ENCODE measurements at regions not wholly inside any gene's neighbourhood (a gene's known extent, or its start where the extent isn't known, plus 50 kb on each side); places are given as distances from the start of the nearest gene placed in this dataset.
A peak's percentile ranks its signal among the peaks of the same experiment; 100 is the strongest.

DNA sequence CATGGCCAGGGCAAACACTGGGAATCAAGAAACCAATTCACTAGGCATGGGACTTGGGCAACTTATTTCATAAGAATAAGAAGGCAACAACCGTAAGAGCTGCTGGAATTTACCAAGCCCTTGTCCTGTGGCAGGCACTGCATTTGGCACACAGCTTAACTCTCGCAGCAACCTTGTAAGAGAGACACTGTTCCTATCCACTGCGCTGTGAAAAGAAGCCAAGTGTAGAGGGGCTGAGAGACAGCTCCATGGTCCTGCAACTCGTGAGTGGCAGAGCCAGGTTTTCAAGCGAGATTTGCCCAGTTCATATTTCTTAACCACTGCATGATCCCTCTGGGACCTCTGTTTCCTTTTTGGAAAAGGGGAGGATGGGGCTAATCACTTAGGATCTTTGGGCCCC lies 129.3 kb upstream of the STC2 start:
- Histone ChIP-seq H3K36me3 (ENCODE audit: insufficient read depth, low read length) (no peaks in the 10 kb centered on the region), H3K4me3 (ENCODE audit: low read length) (peak overlapping the region; percentile 14), H3K27me3 (ENCODE audit: control insufficient read depth, insufficient read depth, low read length) (no peaks in the 10 kb centered on the region), H3K9ac (ENCODE audit: low read depth, low read length) (peak overlapping the region; percentile 81), H3K4me1 (ENCODE audit: control insufficient read depth, insufficient read depth, low read length) (peaks cover 68% of the 10 kb centered on the region), H3K4me2 (ENCODE audit: low read length) (peak overlapping the region; percentile 54), H3K9me3 (replicated peaks; ENCODE audit: low read length) (no peaks in the 10 kb centered on the region)

DNA sequence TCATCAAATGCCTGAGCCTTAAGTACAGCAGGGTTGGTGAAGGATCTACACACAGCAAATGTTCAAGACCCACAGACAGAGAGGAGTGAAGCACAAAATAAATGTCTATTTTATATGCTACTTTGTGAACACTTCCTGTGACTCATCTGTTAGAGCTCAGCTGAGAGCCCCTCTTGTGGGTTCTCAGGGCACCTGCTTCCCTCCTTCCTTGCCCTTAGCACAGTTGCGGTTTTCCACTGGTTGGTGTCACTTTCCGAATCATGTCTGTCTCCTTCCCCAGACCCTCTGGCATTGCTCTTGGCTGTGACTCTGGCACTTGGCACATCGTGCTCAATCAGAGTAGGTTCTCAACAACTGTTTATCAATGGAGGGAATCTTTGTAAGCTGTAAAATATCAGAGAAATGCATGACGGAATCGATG lies 128.5 kb upstream of the STC2 start:
- Histone ChIP-seq H3K9me3 (replicated peaks; ENCODE audit: low read length) (no peaks in the 10 kb centered on the region), H3K4me2 (ENCODE audit: low read length) (peak overlapping the region; percentile 54), H3K9ac (ENCODE audit: low read depth, low read length) (peak overlapping the region; percentile 81), H3K27me3 (ENCODE audit: control insufficient read depth, insufficient read depth, low read length) (no peaks in the 10 kb centered on the region), H3K4me3 (ENCODE audit: low read length) (peak overlapping the region; percentile 14), H3K36me3 (ENCODE audit: insufficient read depth, low read length) (no peaks in the 10 kb centered on the region), H3K4me1 (ENCODE audit: control insufficient read depth, insufficient read depth, low read length) (peaks cover 75% of the 10 kb centered on the region)

- H3K9ac ChIP-seq (ENCODE audit: low read depth, low read length), result peak overlapping the region; percentile 81
- no peaks in the 10 kb centered on the region for H3K27me3 ChIP-seq (ENCODE audit: control insufficient read depth, insufficient read depth, low read length)
- H3K4me1 ChIP-seq (ENCODE audit: control insufficient read depth, insufficient read depth, low read length), result peaks cover 81% of the 10 kb centered on the region
- peak overlapping the region; percentile 31 for H3K4me2 ChIP-seq (ENCODE audit: low read length)
- no peaks in the 10 kb centered on the region for H3K9me3 ChIP-seq (replicated peaks; ENCODE audit: low read length)
- H3K36me3 ChIP-seq (ENCODE audit: insufficient read depth, low read length), result no peaks in the 10 kb centered on the region
- no peak overlapping the region for H3K4me3 ChIP-seq (ENCODE audit: low read length)
Observed at GRCh38 chr5:173456181-173456580, 128.0 kb upstream of the STC2 start.

- Histone ChIP-seq H3K36me3 (ENCODE audit: insufficient read depth, low read length) (no peaks in the 10 kb centered on the region), H3K9ac (ENCODE audit: low read depth, low read length) (peak overlapping the region; percentile 81), H3K4me1 (ENCODE audit: control insufficient read depth, insufficient read depth, low read length) (peaks cover 85% of the 10 kb centered on the region), H3K9me3 (replicated peaks; ENCODE audit: low read length) (no peaks in the 10 kb centered on the region), H3K4me3 (ENCODE audit: low read length) (no peak overlapping the region), H3K4me2 (ENCODE audit: low read length) (peak overlapping the region; percentile 31), H3K27me3 (ENCODE audit: control insufficient read depth, insufficient read depth, low read length) (no peaks in the 10 kb centered on the region)
Observed at GRCh38 chr5:173455599-173455957, 127.4 kb upstream of the STC2 start.

DNA sequence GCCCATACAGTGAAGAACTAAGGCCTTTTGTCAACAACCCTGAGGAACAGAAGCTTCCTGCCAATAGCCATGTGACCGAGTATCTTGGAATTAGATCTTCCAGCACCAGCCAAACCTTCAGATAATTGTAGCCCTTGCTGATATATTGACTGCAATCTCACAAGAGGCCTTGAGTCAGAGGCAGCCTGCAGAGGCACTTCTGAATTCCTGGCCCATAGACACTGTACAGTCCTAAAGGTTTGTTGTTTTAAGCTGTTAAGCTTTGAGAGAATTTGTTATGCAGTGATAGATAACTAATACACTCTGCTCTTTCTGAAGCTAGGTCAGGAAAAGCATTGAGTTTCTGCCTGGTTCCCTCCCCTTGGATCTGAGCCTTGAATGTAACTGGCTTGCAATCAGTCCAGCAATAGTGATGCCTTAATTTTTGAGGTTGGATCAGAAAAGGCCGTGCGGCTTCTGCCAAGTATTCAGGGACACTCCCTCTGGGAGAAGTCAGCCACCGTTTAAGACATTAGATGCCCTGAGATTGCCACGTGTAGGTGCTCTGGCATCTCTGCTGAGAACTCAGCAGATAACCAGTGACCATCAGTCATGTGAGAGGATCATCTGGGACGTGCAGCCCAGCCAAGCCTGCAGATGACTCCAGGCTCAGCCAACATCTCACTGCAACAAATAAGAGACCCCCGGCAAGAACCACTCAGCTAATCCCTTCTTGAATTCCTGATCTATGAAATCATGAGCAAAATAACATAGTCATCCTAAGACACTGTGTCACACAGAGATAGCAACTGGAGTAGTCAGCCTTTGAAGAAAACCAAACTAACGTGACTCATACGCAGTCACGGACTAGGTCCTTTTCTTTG lies 126.8 kb upstream of the STC2 start:
- Histone ChIP-seq H3K9me3 (replicated peaks; ENCODE audit: low read length) (no peaks in the 10 kb centered on the region), H3K27me3 (ENCODE audit: control insufficient read depth, insufficient read depth, low read length) (no peaks in the 10 kb centered on the region), H3K4me1 (ENCODE audit: control insufficient read depth, insufficient read depth, low read length) (peaks cover 85% of the 10 kb centered on the region), H3K36me3 (ENCODE audit: insufficient read depth, low read length) (no peaks in the 10 kb centered on the region), H3K4me3 (ENCODE audit: low read length) (peak overlapping the region; percentile 24), H3K9ac (ENCODE audit: low read depth, low read length) (peak overlapping the region; percentile 86), H3K4me2 (ENCODE audit: low read length) (peak overlapping the region; percentile 52)

DNA sequence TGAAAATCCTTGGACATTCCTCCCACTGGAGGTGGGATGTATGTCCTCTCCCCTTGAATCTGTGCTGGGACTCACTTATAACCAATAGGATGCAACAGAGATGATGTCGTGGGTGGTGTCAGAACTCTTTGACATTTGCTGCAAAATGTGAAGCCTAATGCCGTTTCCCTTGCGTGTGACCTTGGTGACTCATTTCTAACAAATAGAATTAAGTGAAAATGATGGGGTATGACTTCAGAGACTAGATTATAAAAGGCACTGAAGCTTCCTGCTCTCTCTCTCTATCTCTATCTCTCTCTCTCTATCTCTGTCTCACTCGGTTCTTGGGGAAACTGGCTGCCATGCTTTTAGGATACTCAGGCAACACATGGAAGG lies 126.1 kb upstream of the STC2 start:
- no peaks in the 10 kb centered on the region for H3K27me3 ChIP-seq (ENCODE audit: control insufficient read depth, insufficient read depth, low read length)
- H3K9ac ChIP-seq (ENCODE audit: low read depth, low read length), result peak overlapping the region; percentile 86
- H3K4me2 ChIP-seq (ENCODE audit: low read length), result peak overlapping the region; percentile 52
- peaks cover 80% of the 10 kb centered on the region for H3K4me1 ChIP-seq (ENCODE audit: control insufficient read depth, insufficient read depth, low read length)
- H3K36me3 ChIP-seq (ENCODE audit: insufficient read depth, low read length), result no peaks in the 10 kb centered on the region
- no peaks in the 10 kb centered on the region for H3K9me3 ChIP-seq (replicated peaks; ENCODE audit: low read length)
- peak overlapping the region; percentile 24 for H3K4me3 ChIP-seq (ENCODE audit: low read length)

- Histone ChIP-seq H3K9me3 (replicated peaks; ENCODE audit: low read length) (no peaks in the 10 kb centered on the region), H3K4me2 (ENCODE audit: low read length) (no peak overlapping the region), H3K4me3 (ENCODE audit: low read length) (no peak overlapping the region), H3K9ac (ENCODE audit: low read depth, low read length) (peak overlapping the region; percentile 86), H3K27me3 (ENCODE audit: control insufficient read depth, insufficient read depth, low read length) (no peaks in the 10 kb centered on the region), H3K36me3 (ENCODE audit: insufficient read depth, low read length) (no peaks in the 10 kb centered on the region), H3K4me1 (ENCODE audit: control insufficient read depth, insufficient read depth, low read length) (peaks cover 70% of the 10 kb centered on the region)
Observed at GRCh38 chr5:173453167-173453566, 125.0 kb upstream of the STC2 start.

- Histone ChIP-seq H3K9ac (ENCODE audit: low read depth, low read length) (peak overlapping the region; percentile 86), H3K4me3 (ENCODE audit: low read length) (no peak overlapping the region), H3K36me3 (ENCODE audit: insufficient read depth, low read length) (no peaks in the 10 kb centered on the region), H3K9me3 (replicated peaks; ENCODE audit: low read length) (no peaks in the 10 kb centered on the region), H3K4me2 (ENCODE audit: low read length) (no peak overlapping the region), H3K27me3 (ENCODE audit: control insufficient read depth, insufficient read depth, low read length) (no peaks in the 10 kb centered on the region), H3K4me1 (ENCODE audit: control insufficient read depth, insufficient read depth, low read length) (peaks cover 61% of the 10 kb centered on the region)
Observed at GRCh38 chr5:173452119-173452905, 124.1 kb upstream of the STC2 start.

DNA sequence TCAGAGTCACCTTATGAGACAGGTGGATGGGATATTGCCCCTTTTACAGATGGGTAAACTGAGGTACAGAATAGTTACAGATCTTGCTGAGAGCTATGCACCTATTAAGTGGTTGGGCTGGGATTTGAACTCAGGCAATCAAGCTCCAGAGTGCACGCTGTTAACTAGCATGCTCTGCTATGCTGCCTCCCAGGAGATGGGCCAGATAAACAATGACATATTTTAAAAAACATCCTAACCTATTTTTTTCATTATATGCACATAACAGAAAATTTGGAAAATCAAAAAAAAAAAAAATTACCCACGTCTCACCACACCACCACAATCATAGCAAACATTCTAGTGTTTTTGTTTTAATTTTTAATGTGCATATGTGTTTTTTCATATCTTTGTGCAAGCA lies 123.4 kb upstream of the STC2 start:
- Histone ChIP-seq H3K27me3 (ENCODE audit: control insufficient read depth, insufficient read depth, low read length) (no peaks in the 10 kb centered on the region), H3K36me3 (ENCODE audit: insufficient read depth, low read length) (no peaks in the 10 kb centered on the region), H3K4me1 (ENCODE audit: control insufficient read depth, insufficient read depth, low read length) (peaks cover 55% of the 10 kb centered on the region), H3K9me3 (replicated peaks; ENCODE audit: low read length) (no peaks in the 10 kb centered on the region), H3K4me2 (ENCODE audit: low read length) (no peak overlapping the region), H3K4me3 (ENCODE audit: low read length) (no peak overlapping the region), H3K9ac (ENCODE audit: low read depth, low read length) (peak overlapping the region; percentile 86)

DNA sequence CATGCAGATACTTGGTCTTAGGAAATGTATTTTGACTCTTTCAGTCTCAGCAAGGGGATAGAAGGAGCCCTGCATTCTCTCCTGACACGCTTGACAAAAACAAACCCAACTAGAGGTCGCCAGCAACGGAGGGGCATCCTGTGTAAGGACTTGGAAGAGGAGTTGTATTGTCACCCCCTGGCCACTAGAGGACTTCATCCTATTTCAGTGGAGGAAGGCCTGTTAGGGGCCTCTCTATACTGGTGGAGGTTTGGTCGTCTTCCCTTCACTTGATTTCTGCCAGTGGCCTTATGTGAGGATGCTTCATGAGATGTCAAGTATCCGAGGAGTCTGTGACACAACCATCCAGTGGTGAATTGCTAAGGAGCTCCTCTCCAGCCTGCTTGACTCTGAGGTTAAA lies 122.8 kb upstream of the STC2 start:
- H3K4me1 ChIP-seq (ENCODE audit: control insufficient read depth, insufficient read depth, low read length), result peaks cover 50% of the 10 kb centered on the region
- H3K36me3 ChIP-seq (ENCODE audit: insufficient read depth, low read length), result no peaks in the 10 kb centered on the region
- H3K9ac ChIP-seq (ENCODE audit: low read depth, low read length), result peak overlapping the region; percentile 86
- no peaks in the 10 kb centered on the region for H3K9me3 ChIP-seq (replicated peaks; ENCODE audit: low read length)
- no peak overlapping the region for H3K4me3 ChIP-seq (ENCODE audit: low read length)
- H3K27me3 ChIP-seq (ENCODE audit: control insufficient read depth, insufficient read depth, low read length), result no peaks in the 10 kb centered on the region
- H3K4me2 ChIP-seq (ENCODE audit: low read length), result no peak overlapping the region

DNA sequence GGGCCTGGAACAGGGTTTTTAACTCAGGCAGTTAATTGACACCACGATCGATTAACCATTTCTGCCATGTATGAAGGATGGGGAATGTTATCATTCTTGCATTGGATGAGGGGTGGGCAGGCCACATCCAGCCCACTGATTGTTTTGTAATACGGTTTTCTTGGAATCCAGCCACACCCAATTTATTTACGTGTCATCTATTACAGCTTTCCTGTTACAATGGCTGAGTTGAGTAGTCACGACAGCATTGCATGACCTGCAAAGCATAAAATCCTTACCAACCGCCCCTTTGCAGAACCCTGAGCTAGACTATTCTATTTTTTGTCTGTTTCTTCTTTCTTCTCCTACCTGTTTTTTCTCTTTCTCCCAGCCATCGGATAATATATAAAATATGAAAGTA lies 122.0 kb upstream of the STC2 start:
- no peak overlapping the region for H3K4me3 ChIP-seq (ENCODE audit: low read length)
- H3K4me2 ChIP-seq (ENCODE audit: low read length), result no peak overlapping the region
- no peaks in the 10 kb centered on the region for H3K9me3 ChIP-seq (replicated peaks; ENCODE audit: low read length)
- H3K9ac ChIP-seq (ENCODE audit: low read depth, low read length), result no peak overlapping the region
- H3K27me3 ChIP-seq (ENCODE audit: control insufficient read depth, insufficient read depth, low read length), result no peaks in the 10 kb centered on the region
- no peaks in the 10 kb centered on the region for H3K36me3 ChIP-seq (ENCODE audit: insufficient read depth, low read length)
- H3K4me1 ChIP-seq (ENCODE audit: control insufficient read depth, insufficient read depth, low read length), result peaks cover 44% of the 10 kb centered on the region

All from skeletal muscle satellite cell (primary cell).